Neural cell (in vitro differentiated cells): ENCODE measurements at regions not wholly inside any gene's neighbourhood (a gene's known extent, or its start where the extent isn't known, plus 50 kb on each side); places are given as distances from the start of the nearest gene placed in this dataset.

Experiments
- H2AFZ ChIP-seq: fragments of 200-600, 300-800 bp; sonication (generic), shearing (Covaris generic); 2 replicates; pipeline ENCODE4 v1.6.0; 2014; ENCODE audit warnings: low read depth, mild to moderate bottlenecking, antibody characterized with exemption, low read length, moderate library complexity
- H3F3A ChIP-seq: fragments of 200-600 bp; shearing (Covaris generic); 2 replicates; pipeline ENCODE4 v1.6.1; 2016; ENCODE audit warnings: mild to moderate bottlenecking, moderate library complexity, mixed read lengths, antibody characterized with exemption, low read length; ENCODE audit not compliant: insufficient read depth, poor library complexity, severe bottlenecking
- H3K27ac ChIP-seq: fragments of 200-600, 300-800 bp; sonication (generic), shearing (Covaris generic); 2 replicates; pipeline ENCODE4 v1.5.1; 2014; ENCODE audit warnings: mild to moderate bottlenecking, low read length, moderate library complexity
- H3K27me3 ChIP-seq: fragments of 300-800, 200-600 bp; sonication (generic), shearing (Covaris generic); 2 replicates; pipeline ENCODE4 v1.6.0; 2014; ENCODE audit warnings: mild to moderate bottlenecking, low read depth, low read length, moderate library complexity; ENCODE audit not compliant: insufficient read depth
- H3K36me3 ChIP-seq: fragments of 300-800, 200-600 bp; sonication (generic), shearing (Covaris generic); 2 replicates; pipeline ENCODE4 v1.5.1; 2014; ENCODE audit warnings: mild to moderate bottlenecking, antibody characterized with exemption, low read length, moderate library complexity; ENCODE audit not compliant: insufficient read depth
- H3K4me2 ChIP-seq: fragments of 300-800, 200-600 bp; sonication (generic), shearing (Covaris generic); 2 replicates; pipeline ENCODE4 v1.6.0; 2014; ENCODE audit warnings: mild to moderate bottlenecking, low read length
- H3K4me3 ChIP-seq: fragments of 300-800, 200-600 bp; sonication (generic), shearing (Covaris generic); 2 replicates; pipeline ENCODE4 v1.5.1; 2014; ENCODE audit warnings: mild to moderate bottlenecking, low read length, moderate library complexity
- H3K79me2 ChIP-seq: fragments of 200-600 bp; shearing (Covaris generic); replicated peaks from 2 replicates; pipeline ENCODE4 v1.6.0; 2014; ENCODE audit warnings: mild to moderate bottlenecking, low read length, moderate library complexity; ENCODE audit not compliant: insufficient read depth
- H3K9ac ChIP-seq: fragments of 300-800, 200-600 bp; sonication (generic), shearing (Covaris generic); 2 replicates; pipeline ENCODE4 v1.6.1; 2016; ENCODE audit warnings: mild to moderate bottlenecking, low read length, mixed read lengths
- H3K9me2 ChIP-seq: fragments of 200-600 bp; shearing (Covaris generic); 2 replicates; pipeline ENCODE4 v1.6.1; 2016; ENCODE audit warnings: mild to moderate bottlenecking, low read length, mixed read lengths; ENCODE audit not compliant: insufficient read depth
- H3K9me3 ChIP-seq: fragments of 200-600, 300-800 bp; sonication (generic), shearing (Covaris generic); 2 replicates; pipeline ENCODE4 v1.6.1; 2016; ENCODE audit warnings: mild to moderate bottlenecking, mixed run types, low read length, moderate library complexity, mixed read lengths
- H4K20me1 ChIP-seq: fragments of 200-600 bp; shearing (Covaris generic); 2 replicates; pipeline ENCODE4 v1.6.1; 2016; ENCODE audit warnings: mild to moderate bottlenecking, mixed run types; ENCODE audit not compliant: insufficient read depth
- EP300 ChIP-seq: fragments of 450-650 bp; conservative IDR thresholded peaks from 2 replicates; pipeline ENCODE4 v1.6.1; 2014; ENCODE audit warnings: antibody characterized with exemption, mild to moderate bottlenecking, moderate library complexity; ENCODE audit not compliant: poor library complexity, severe bottlenecking
- EZH2 ChIP-seq: fragments of 200-600, 300-800 bp; shearing (Covaris generic), sonication (generic); IDR thresholded peaks from 2 replicates; pipeline ENCODE4 v1.6.1; 2014; ENCODE audit warnings: antibody characterized with exemption, low read length, borderline replicate concordance, mild to moderate bottlenecking; ENCODE audit not compliant: insufficient read depth, poor library complexity, severe bottlenecking
- MXI1 ChIP-seq: fragments of 450-650 bp; conservative IDR thresholded peaks from 2 replicates; pipeline ENCODE4 v1.6.1; 2014; ENCODE audit warnings: antibody characterized with exemption, mild to moderate bottlenecking; ENCODE audit not compliant: poor library complexity, severe bottlenecking
- POLR2AphosphoS5 ChIP-seq: IDR thresholded peaks from 2 replicates; pipeline ENCODE4 v1.6.1; 2012
- RAD21 ChIP-seq: fragments of 450-650 bp; conservative IDR thresholded peaks from 2 replicates; pipeline ENCODE4 v1.6.1; 2014; ENCODE audit warnings: antibody characterized with exemption, mild to moderate bottlenecking, moderate library complexity
- REST ChIP-seq: IDR thresholded peaks from 2 replicates; pipeline ENCODE4 v1.6.1; 2012; ENCODE audit warnings: borderline replicate concordance
- SMC3 ChIP-seq: fragments of 450-650 bp; conservative IDR thresholded peaks from 2 replicates; pipeline ENCODE4 v1.6.1; 2014; ENCODE audit warnings: antibody characterized with exemption, mild to moderate bottlenecking, moderate library complexity; ENCODE audit not compliant: poor library complexity
- TAF1 ChIP-seq: IDR thresholded peaks from 2 replicates; pipeline ENCODE4 v1.6.1; 2012; ENCODE audit warnings: low read depth
- TF ChIP-seq, protein P1 (sequence below): fragments of 450-650 bp; IDR thresholded peaks from 2 replicates; pipeline ENCODE4 v1.5.1; 2014; ENCODE audit warnings: antibody characterized with exemption, mild to moderate bottlenecking, moderate library complexity; ENCODE audit not compliant: poor library complexity, severe bottlenecking

DNA sequence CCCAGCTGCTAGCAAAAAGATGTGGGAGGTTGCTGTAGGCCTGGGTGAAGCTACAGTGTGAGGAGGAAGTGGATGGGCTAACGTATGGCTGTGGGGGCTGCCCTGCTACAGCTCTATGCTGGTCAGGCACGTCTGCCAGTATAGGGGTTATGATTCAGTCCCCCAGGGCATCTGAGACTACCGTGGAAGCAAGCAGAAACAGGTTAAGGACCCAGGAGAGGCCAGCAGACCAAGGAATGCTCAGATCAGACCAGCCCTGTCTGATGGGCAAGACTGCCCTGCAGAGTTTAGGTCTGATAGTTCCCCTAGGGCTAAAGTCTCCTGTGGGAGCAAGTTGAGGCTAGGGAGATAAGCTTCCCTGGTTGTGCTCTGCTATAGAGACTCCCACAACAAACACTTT lies 416.1 kb upstream of the CTNND2 start:
- Histone ChIP-seq H3K36me3 (no peaks in the 10 kb centered on the region), H3K27me3 (no peaks in the 10 kb centered on the region), H2AFZ (no peak overlapping the region), H3F3A (no peaks in the 10 kb centered on the region), H3K4me2 (no peak overlapping the region), H3K9ac (no peak overlapping the region), H3K27ac (no peak overlapping the region), H3K9me2 (no peaks in the 10 kb centered on the region), H4K20me1 (no peaks in the 10 kb centered on the region), H3K79me2 (no peaks in the 10 kb centered on the region), H3K9me3 (no peaks in the 10 kb centered on the region), H3K4me3 (no peak overlapping the region)
- TF ChIP-seq POLR2AphosphoS5, result no peak
- TF ChIP-seq TAF1, result no peak
- TF ChIP-seq RAD21, result no peak
- TF ChIP-seq, protein P1, sequence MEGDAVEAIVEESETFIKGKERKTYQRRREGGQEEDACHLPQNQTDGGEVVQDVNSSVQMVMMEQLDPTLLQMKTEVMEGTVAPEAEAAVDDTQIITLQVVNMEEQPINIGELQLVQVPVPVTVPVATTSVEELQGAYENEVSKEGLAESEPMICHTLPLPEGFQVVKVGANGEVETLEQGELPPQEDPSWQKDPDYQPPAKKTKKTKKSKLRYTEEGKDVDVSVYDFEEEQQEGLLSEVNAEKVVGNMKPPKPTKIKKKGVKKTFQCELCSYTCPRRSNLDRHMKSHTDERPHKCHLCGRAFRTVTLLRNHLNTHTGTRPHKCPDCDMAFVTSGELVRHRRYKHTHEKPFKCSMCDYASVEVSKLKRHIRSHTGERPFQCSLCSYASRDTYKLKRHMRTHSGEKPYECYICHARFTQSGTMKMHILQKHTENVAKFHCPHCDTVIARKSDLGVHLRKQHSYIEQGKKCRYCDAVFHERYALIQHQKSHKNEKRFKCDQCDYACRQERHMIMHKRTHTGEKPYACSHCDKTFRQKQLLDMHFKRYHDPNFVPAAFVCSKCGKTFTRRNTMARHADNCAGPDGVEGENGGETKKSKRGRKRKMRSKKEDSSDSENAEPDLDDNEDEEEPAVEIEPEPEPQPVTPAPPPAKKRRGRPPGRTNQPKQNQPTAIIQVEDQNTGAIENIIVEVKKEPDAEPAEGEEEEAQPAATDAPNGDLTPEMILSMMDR, result no peak
- no peak for TF ChIP-seq MXI1
- no peak for TF ChIP-seq EP300
- TF ChIP-seq REST, result no peak
- no peak for TF ChIP-seq EZH2
- no peak for TF ChIP-seq SMC3

DNA sequence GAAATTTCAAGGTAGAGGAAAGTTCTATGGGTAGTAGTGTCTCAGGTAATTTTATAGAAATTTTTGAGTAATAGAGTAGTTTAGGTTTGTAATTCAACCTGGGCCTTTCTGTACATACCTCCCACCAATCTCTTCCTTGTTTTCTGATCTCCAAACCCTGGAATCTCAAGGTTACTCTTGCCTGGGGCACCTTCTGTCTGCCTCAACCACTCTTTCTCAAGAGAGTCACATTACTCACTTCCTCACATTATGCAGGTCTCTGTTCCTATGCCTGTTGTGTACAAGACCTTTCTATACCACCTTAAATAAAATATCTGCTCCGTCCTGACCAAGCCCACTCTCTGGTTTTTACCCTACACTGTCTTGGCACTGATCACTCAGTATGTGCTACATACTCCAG lies 412.6 kb upstream of the CTNND2 start:
- TF ChIP-seq RAD21 (no peak), MXI1 (no peak), EP300 (no peak), SMC3 (no peak), TAF1 (no peak), POLR2AphosphoS5 (no peak), EZH2 (no peak), REST (no peak)
- TF ChIP-seq, protein P1, result no peak
- Histone ChIP-seq H3K79me2 (no peaks in the 10 kb centered on the region), H3K27me3 (no peaks in the 10 kb centered on the region), H3F3A (no peaks in the 10 kb centered on the region), H3K36me3 (no peaks in the 10 kb centered on the region), H4K20me1 (no peaks in the 10 kb centered on the region), H3K27ac (no peak overlapping the region), H3K9me2 (no peaks in the 10 kb centered on the region), H3K9ac (no peak overlapping the region), H3K9me3 (no peaks in the 10 kb centered on the region), H3K4me3 (no peak overlapping the region), H2AFZ (no peak overlapping the region), H3K4me2 (no peak overlapping the region)
